ENCODE measurements at regions not wholly inside any gene's neighbourhood (a gene's known extent, or its start where the extent isn't known, plus 50 kb on each side); places are given as distances from the start of the nearest gene placed in this dataset.
"Not testable (repeated sequence)": the region's sequence is repeated elsewhere in the genome, so short reads cannot be mapped to it uniquely, and the experiment has no call there.

DNA sequence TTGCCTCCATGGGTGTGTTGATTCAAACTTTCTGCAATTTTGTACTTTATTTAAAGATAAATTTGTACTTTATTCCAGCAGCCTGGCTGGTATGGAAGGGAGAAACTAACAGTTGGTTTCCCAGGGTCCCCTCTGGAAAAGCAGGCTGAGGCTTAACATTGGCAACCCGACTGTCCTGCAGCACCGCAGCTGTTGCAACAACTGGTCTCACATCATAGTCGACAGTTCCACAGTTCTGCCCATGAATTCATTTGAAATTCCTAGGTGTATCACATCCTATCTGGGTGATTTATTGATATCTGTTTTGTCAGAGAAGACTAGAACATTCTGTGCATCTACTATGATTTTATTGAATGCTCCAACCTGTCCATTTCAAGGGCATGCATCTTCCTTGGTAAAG, 98.8 kb upstream of the GATB start:
- no peak for DNase-seq (ENCODE audit: low read depth, low spot score)
- in situ Hi-C loops (cut with HindIII; ENCODE audit: low pct_unique_long_range_greater_than_20kb, low sequenced_read_pairs) = no loop called here

DNA sequence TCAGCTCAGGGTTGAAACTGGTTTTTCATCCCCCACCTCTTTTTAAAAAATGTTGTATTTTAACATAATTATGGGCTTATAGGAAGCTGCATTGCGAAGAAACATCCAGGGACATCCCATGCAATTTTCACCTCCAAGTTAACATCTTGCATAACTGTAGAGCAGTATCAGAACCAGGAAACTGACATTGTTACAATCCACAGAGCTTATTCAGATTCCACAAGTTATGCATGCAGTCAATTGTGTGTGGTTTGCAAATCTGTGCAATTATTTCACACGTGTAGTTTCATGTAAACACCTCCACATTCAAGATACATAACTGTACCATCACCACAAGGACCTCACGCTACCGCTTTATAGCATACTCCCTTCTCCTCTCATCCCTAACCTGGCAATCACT, 97.5 kb upstream of the GATB start:
- DNase-seq (ENCODE audit: low read depth, low spot score) = no peak
- in situ Hi-C loops (cut with HindIII; ENCODE audit: low pct_unique_long_range_greater_than_20kb, low sequenced_read_pairs) = no loop called here

DNA sequence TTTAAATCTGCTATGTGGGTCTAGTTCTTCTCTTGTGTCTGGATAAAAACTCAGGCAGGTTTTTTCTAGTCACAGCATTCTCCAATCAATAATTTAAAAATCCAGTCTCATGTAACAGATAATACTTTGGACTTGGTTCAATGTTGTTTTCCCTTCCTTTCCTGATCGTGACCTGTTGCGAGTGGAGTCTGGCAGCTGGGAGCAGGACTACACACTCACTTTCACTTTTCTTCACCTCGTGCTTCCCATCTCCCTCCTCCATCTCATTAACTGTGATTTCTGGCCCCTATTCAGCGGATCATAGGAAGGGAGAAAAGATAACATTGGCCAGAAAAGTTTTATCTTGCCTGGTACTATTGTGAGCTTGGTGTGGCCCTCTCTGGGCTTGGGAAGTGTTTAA, 96.6 kb upstream of the GATB start:
- no peak for DNase-seq (ENCODE audit: low read depth, low spot score)
- in situ Hi-C loops (cut with HindIII; ENCODE audit: low pct_unique_long_range_greater_than_20kb, low sequenced_read_pairs) = no loop called here

DNA sequence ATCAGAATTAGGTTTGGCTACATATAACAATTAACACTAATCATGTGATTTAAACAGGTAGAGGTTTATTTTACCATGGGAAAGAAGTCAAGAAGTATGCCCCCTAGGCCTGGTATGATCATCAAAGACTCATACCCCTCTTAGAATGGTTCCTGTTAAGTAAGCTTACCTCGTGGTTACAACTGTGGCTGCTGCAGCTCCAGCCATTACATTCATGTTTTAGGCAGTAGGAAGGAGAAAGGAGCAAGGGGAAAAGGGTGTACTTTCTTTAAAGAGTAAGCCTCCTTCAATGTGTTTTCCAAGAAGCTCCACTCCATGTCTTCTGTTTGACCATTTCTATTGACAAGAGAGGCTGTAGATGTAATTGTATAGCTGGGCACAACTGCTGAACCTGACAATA, 94.9 kb upstream of the GATB start:
- DNase-seq (ENCODE audit: low read depth, low spot score) = no peak
- in situ Hi-C loops (cut with HindIII; ENCODE audit: low pct_unique_long_range_greater_than_20kb, low sequenced_read_pairs) = no loop called here

GRCh38 chr4:151854731-151855130, 93.9 kb upstream of the GATB start:
- in situ Hi-C loops (cut with HindIII; ENCODE audit: low pct_unique_long_range_greater_than_20kb, low sequenced_read_pairs) = no loop called here
- no peak for DNase-seq (ENCODE audit: low read depth, low spot score)

DNA sequence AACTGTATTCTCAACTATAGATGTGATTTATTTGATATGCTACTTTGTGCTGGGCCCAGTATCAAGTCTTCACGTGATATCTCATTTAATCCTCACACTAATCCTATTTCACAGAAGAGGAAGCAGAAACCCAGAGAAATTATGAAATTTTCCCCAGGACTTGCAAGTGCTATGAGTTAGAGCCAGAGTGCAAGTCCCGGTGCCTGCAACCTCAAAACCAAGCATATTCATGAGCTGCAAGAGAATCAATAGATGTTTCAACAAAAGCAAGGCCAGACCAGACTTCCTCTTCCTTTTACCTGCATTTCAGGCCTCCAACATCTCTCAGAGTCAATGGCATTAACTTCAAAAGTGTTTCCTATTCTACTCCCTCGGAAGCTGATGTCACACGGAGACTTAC, 92.2 kb upstream of the GATB start:
- in situ Hi-C loops (cut with HindIII; ENCODE audit: low pct_unique_long_range_greater_than_20kb, low sequenced_read_pairs) = no loop called here
- DNase-seq (ENCODE audit: low read depth, low spot score) = no peak

DNA sequence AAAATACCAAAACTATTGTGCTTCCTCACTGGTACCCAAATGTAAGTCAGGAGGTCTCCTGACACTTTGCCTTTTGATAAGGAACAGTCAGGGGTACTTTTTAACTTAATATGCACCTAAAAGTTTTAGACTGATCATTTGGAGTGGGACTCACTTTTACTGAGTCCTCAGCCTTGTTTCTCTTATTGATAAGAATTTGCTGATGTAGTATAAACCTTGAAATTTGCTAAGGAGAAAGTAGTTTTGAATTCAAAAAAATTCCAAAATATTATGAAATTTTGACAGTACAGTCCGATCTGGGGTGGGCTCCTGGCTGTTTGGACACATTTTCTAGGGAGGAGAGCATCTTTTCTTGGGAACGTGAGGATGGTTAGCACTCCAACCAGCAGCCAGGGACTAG, 91.4 kb upstream of the GATB start:
- in situ Hi-C loops (cut with HindIII; ENCODE audit: low pct_unique_long_range_greater_than_20kb, low sequenced_read_pairs) = no loop called here
- no peak for DNase-seq (ENCODE audit: low read depth, low spot score)

GRCh38 chr4:151851354-151851753, 90.5 kb upstream of the GATB start:
- in situ Hi-C loops (cut with HindIII; ENCODE audit: low pct_unique_long_range_greater_than_20kb, low sequenced_read_pairs) = no loop called here
- no peak for DNase-seq (ENCODE audit: low read depth, low spot score)

GRCh38 chr4:151850791-151851213, 90.0 kb upstream of the GATB start:
- no peak for DNase-seq (ENCODE audit: low read depth, low spot score)
- in situ Hi-C loops (cut with HindIII; ENCODE audit: low pct_unique_long_range_greater_than_20kb, low sequenced_read_pairs) = no loop called here

DNA sequence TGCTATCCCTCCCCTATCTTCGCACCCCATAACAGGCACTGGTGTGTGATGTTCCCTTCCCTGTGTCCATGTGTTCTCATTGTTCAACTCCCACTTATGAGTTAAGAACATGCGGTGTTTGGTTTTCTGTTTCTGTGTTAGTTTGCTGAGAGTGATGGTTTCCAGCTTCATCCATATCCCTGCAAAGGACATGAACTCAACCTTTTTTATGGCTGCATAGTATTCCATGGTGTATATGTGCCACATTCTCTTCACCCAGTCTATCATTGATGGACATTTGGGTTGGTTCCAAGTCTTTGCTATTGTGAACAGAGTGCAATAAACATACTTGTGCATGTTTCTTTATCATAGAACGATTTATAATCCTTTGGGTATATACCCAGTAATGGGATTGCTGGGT, 84.7 kb upstream of the GATB start:
- in situ Hi-C loops (cut with HindIII; ENCODE audit: low pct_unique_long_range_greater_than_20kb, low sequenced_read_pairs); DNase-seq (ENCODE audit: low read depth, low spot score): not testable (repeated sequence)

- in situ Hi-C loops (cut with HindIII; ENCODE audit: low pct_unique_long_range_greater_than_20kb, low sequenced_read_pairs) = no loop called here
- DNase-seq (ENCODE audit: low read depth, low spot score) = no peak
Observed at GRCh38 chr4:151842430-151843079, 81.7 kb upstream of the GATB start.

DNA sequence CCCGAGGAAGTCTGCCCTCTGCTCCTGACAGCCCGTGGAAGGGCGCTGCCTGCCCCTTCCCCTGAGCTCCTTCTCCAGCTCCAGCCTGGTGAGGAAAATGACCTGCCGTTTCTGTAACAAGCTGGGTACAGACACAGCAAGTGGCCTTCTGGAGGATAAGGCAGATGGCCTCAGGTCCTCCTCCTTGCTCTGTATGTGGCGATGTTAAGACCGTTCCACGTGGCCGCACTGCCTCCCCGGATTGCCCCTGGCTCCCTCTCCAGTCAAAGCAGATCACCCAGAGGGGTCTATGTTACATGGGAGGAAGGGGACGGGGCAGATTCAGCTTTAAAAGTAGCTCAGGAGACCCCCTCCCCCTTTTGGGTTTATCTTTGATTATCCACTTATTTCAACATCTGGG, 80.3 kb upstream of the GATB start:
- in situ Hi-C loops (cut with HindIII; ENCODE audit: low pct_unique_long_range_greater_than_20kb, low sequenced_read_pairs) = no loop called here
- no peak for DNase-seq (ENCODE audit: low read depth, low spot score)

DNA sequence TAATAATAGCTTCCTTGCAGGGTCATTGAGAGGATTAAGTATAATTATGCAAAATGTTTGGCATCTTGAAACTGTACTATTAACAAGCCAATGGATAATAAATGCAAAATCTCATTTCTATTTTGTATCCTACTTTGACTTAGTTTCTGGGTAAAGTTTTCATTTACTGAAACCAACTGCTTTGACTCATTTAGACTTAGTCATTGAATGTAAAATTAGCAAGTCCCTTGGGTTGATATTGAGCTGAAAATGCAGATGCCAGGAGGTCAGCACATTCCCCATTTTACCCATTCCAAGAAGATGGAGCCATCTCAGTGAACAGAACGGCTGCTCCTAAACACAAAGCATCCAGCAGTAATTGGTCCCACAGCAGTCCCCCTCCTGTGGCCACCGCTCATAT, 74.7 kb upstream of the GATB start:
- no peak for DNase-seq (ENCODE audit: low read depth, low spot score)
- in situ Hi-C loops (cut with HindIII; ENCODE audit: low pct_unique_long_range_greater_than_20kb, low sequenced_read_pairs) = no loop called here

DNA sequence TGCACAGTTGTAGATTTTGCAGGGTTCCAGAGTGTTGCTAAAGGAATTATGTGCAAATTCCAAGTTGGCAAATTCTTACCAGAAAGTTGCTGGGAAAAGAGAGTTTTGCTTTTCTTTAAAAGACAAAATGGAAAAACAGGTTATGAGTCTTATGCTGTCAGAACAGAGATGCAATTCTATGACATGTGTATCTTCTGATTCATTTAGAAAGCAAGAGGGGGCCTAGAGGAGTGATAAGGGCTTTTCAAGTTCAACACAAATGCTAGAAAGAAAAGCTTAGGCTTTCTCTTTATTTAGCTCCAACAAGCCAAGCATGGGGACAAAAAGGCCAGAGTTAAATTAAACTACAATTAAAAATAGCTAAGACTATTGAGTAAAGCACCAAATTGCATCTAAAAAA, 72.4 kb upstream of the GATB start:
- no peak for DNase-seq (ENCODE audit: low read depth, low spot score)
- in situ Hi-C loops (cut with HindIII; ENCODE audit: low pct_unique_long_range_greater_than_20kb, low sequenced_read_pairs) = no loop called here

DNA sequence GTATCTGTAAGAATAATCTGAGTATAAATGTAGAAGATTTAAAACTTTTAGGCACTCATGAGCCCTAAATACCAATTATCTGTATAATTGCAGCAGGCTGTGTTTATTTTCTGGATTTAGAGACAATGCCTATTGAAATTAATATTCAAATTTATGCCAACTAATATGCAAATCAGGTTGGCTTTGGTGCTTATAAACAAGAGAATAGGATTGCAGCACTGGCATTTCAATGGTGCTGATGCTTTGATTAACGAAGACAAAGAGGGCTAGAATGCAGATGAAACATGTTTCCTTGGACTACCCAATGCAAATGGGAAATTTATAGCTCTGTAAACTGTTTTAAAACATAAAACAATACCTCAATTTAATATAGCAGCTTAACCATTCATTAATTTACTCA, 70.7 kb upstream of the GATB start:
- in situ Hi-C loops (cut with HindIII; ENCODE audit: low pct_unique_long_range_greater_than_20kb, low sequenced_read_pairs) = no loop called here
- DNase-seq (ENCODE audit: low read depth, low spot score) = no peak

- in situ Hi-C loops (cut with HindIII; ENCODE audit: low pct_unique_long_range_greater_than_20kb, low sequenced_read_pairs) = no loop called here
- no peak for DNase-seq (ENCODE audit: low read depth, low spot score)
Observed at GRCh38 chr4:151830168-151830567, 69.4 kb upstream of the GATB start.

GRCh38 chr4:151829309-151829708, 68.5 kb upstream of the GATB start:
- in situ Hi-C loops (cut with HindIII; ENCODE audit: low pct_unique_long_range_greater_than_20kb, low sequenced_read_pairs) = no loop called here
- DNase-seq (ENCODE audit: low read depth, low spot score) = no peak

GRCh38 chr4:151824656-151825055, 63.8 kb upstream of the GATB start:
- in situ Hi-C loops (cut with HindIII; ENCODE audit: low pct_unique_long_range_greater_than_20kb, low sequenced_read_pairs) = no loop called here

DNA sequence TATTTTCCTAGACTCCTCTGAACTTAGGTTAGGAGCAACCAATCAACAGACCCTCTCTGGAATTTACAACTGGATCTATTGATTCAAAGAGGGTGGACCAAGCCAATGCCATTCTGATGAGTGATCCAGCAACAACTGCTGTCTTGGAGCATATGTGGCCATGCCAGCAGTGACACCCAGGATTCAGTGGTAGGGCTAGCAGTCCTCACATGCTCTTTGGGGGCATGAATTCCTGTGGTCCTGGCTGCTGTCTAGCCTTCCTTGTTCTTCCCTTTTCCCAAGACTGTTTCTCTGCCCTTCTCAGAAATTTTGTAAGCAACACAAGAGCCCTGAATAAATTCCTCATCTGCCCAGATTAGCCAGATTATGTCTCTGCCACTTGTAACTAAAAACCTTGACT, 61.5 kb upstream of the GATB start:
- in situ Hi-C loops (cut with HindIII; ENCODE audit: low pct_unique_long_range_greater_than_20kb, low sequenced_read_pairs) = no loop called here
- DNase-seq (ENCODE audit: low read depth, low spot score) = no peak

More at GRCh38 chr4:151824656-151825055, 63.8 kb upstream of the GATB start:
- no peak for DNase-seq (ENCODE audit: low read depth, low spot score)

- DNase-seq (ENCODE audit: low read depth, low spot score) = no peak
- in situ Hi-C loops (cut with HindIII; ENCODE audit: low pct_unique_long_range_greater_than_20kb, low sequenced_read_pairs) = no loop called here
Observed at GRCh38 chr4:151820004-151820403, 59.2 kb upstream of the GATB start.
